Testis (tissue), 2 donors: ENCODE measurements at regions not wholly inside any gene's neighbourhood (a gene's known extent, or its start where the extent isn't known, plus 50 kb on each side); places are given as distances from the start of the nearest gene placed in this dataset.

Source experiments
- DNase-seq: peaks from one replicate; pipeline ENCODE4 v3.0.0-alpha.2; 2019
- H3K27ac ChIP-seq, 2 donors: fragments of 200-600 bp; sonication (generic); one replicate each; pipeline ENCODE4 v1.5.1; 2019
- H3K27me3 ChIP-seq: fragments of 200-600 bp; sonication (generic); one replicate; pipeline ENCODE4 v1.5.1; 2019
- H3K36me3 ChIP-seq: fragments of 200-600 bp; sonication (generic); one replicate; pipeline ENCODE4 v1.5.1; 2017; ENCODE audit warnings: low read depth; ENCODE audit errors: missing control alignments
- H3K4me1 ChIP-seq: fragments of 200-600 bp; sonication (generic); one replicate; pipeline ENCODE4 v1.5.1; 2019
- H3K4me3 ChIP-seq, 2 donors: fragments of 200-600 bp; sonication (generic); one replicate each; pipeline ENCODE4 v1.5.1; 2017 to 2019
- H3K9me3 ChIP-seq: fragments of 200-600 bp; sonication (generic); one replicate; pipeline ENCODE4 v1.5.1; 2017
- POLR2A ChIP-seq: fragments of 450-650 bp; IDR thresholded peaks from one replicate; pipeline ENCODE4 v1.6.1; 2017; ENCODE audit warnings: antibody characterized with exemption, mild to moderate bottlenecking, moderate library complexity
- WGBS, 2 donors: methylation state at CpG; one replicate each; pipeline ENCODE4 v1.1.5; 2018; 5-methylcytosine and 5-hydroxymethylcytosine counted together
- intact Hi-C: fragments of 100-400 bp; cut with DNase I; formaldehyde crosslinking; loops from one replicate; pipeline ENCODE4 v1.15.1; 2023; ENCODE audit warnings: low total_unique reads
- TF ChIP-seq, protein P1 (sequence below), 3 experiments: fragments of 450-650 bp in 2 of 3; fragments of 200-600 bp in 1 of 3; sonication (generic) in 1 of 3; IDR thresholded peaks; one replicate each; pipeline ENCODE4 v1.5.1; 2016 to 2019; ENCODE audit warnings: antibody characterized with exemption in 3 of 3, mild to moderate bottlenecking in 2 of 3, moderate library complexity in 1 of 3

DNA sequence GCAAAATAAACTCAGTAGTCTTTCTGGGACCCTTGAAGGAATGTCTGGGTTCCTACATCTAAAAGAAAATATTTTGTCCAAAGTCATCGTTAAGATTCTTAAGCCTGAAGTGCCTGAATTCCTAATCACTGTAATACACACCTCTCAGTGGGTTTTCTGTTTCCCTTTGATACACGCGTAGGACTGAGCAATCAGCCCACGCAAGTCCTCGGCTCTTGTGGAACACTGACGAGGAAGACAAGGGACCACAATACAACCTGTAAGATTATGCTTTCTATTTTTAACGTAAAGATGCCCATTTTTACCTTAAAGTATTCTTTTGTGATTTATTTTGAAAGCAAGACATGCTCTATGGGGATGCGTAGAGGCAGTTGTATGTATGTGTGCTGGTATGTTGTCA lies 472.8 kb upstream of the CELF2 start:
- TF ChIP-seq, protein P1, sequence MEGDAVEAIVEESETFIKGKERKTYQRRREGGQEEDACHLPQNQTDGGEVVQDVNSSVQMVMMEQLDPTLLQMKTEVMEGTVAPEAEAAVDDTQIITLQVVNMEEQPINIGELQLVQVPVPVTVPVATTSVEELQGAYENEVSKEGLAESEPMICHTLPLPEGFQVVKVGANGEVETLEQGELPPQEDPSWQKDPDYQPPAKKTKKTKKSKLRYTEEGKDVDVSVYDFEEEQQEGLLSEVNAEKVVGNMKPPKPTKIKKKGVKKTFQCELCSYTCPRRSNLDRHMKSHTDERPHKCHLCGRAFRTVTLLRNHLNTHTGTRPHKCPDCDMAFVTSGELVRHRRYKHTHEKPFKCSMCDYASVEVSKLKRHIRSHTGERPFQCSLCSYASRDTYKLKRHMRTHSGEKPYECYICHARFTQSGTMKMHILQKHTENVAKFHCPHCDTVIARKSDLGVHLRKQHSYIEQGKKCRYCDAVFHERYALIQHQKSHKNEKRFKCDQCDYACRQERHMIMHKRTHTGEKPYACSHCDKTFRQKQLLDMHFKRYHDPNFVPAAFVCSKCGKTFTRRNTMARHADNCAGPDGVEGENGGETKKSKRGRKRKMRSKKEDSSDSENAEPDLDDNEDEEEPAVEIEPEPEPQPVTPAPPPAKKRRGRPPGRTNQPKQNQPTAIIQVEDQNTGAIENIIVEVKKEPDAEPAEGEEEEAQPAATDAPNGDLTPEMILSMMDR (IDR thresholded peaks at IDR 0.05): no peak
- no peak for TF ChIP-seq POLR2A
- no peaks in the 10 kb centered on the region for H3K4me1 ChIP-seq
- intact Hi-C loops: no loop called here

DNA sequence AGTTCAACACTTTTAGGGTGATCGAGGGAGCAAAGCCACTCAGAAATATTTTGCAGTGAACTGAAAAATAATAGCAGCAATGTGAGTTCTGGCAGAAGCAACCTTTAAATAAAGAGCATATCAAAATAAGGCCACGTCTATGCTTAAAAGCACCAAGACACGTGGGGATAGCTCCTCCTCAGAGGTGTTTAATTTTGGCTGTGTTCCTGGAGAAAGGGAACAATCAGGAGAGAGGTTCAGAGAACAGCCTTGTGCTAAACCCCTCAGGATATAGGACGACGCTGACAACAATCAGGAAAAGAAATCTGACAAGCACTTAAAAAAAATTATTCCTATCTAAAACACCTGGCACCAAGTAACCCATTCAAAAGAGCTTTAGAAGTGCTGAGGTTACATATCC lies 471.9 kb upstream of the CELF2 start:
- no peaks in the 10 kb centered on the region for H3K4me1 ChIP-seq
- no peaks in the 10 kb centered on the region for H3K36me3 ChIP-seq
- no peak overlapping the region for H3K4me3 ChIP-seq
- DNase-seq: no peak
- no peak overlapping the region for H3K27ac ChIP-seq
- H3K9me3 ChIP-seq: no peaks in the 10 kb centered on the region
- intact Hi-C loops: no loop called here
- WGBS, 2 donors: 44 to 53% methylated on average over 5 of the region's 5 CpGs
- no peaks in the 10 kb centered on the region for H3K27me3 ChIP-seq
- no peak for TF ChIP-seq POLR2A
- TF ChIP-seq, protein P1 (IDR thresholded peaks at IDR 0.05): no peak

More for the DNA sequence above, 472.8 kb upstream of the CELF2 start:
- DNase-seq: no peak
- H3K4me3 ChIP-seq: no peak overlapping the region
- no peaks in the 10 kb centered on the region for H3K9me3 ChIP-seq
- H3K36me3 ChIP-seq: no peaks in the 10 kb centered on the region
- H3K27me3 ChIP-seq: no peaks in the 10 kb centered on the region
- H3K27ac ChIP-seq: no peak overlapping the region
- WGBS, 2 donors: 85 to 86% methylated on average over 8 of the region's 8 CpGs

DNA sequence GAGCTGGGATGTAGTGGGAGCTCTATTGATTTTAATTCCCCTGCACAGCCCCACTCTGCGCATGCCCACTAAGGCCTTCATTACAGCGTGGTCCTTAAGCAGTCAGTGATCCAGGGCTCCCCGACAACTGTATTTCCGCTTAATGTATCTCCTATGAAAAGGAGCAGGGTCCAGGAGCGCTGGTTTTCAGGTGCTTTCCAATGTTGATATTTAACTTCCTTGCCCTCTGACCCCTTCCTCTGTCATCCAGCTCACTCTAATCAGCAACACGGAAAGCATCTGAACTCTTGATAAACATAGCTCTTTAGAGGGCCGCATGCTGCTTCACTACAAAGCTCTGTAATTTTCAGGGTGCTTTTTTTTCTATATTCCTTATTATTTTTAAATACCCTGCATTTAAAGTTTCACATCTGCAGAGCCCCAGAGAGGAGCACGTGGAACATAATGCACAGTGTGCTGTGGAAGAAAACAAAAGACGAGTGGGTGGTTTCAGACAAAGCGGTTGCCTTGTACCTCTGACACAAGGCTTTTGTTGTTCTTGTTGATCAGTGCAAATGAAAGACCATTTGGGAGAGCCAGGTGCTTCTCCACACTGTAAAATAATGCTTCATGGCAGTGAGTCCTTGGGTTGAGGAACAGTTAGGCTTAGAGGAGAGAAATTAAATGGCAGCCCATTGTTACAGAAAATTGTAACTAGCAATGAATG lies 465.9 kb upstream of the CELF2 start:
- H3K4me1 ChIP-seq: no peaks in the 10 kb centered on the region
- H3K4me3 ChIP-seq: no peak overlapping the region
- WGBS, 2 donors: 60 to 68% methylated on average over 10 of the region's 10 CpGs
- no peaks in the 10 kb centered on the region for H3K9me3 ChIP-seq
- intact Hi-C loops: no loop called here
- DNase-seq: peak; percentile 16
- H3K36me3 ChIP-seq: no peaks in the 10 kb centered on the region
- H3K27ac ChIP-seq: no peak overlapping the region
- H3K27me3 ChIP-seq: no peaks in the 10 kb centered on the region
- TF ChIP-seq, protein P1 (IDR thresholded peaks at IDR 0.05): no peak
- TF ChIP-seq POLR2A: no peak

DNA sequence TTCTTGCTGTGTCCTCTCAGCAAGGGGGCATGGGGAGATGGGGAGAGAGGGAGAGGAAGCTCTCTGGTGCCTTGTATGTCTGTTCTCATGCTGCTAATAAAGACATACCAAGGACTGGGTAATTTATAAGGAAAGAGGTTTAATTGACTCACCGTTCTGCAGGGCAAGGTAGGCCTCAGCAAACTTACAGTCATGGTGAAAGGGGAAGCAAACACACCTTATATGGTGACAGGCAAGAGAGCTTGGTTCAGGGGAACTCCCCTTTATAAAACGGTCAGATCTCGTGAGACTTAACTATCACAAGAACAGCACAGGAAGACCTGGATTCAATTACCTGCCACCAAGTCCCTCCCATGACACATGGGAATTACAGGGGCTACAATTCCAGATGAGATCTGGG lies 464.7 kb upstream of the CELF2 start:
- DNase-seq: no peak
- H3K27ac ChIP-seq: no peak overlapping the region
- H3K9me3 ChIP-seq: no peaks in the 10 kb centered on the region
- no peaks in the 10 kb centered on the region for H3K27me3 ChIP-seq
- H3K4me1 ChIP-seq: no peaks in the 10 kb centered on the region
- intact Hi-C loops: no loop called here
- no peaks in the 10 kb centered on the region for H3K36me3 ChIP-seq
- H3K4me3 ChIP-seq: no peak overlapping the region
- TF ChIP-seq POLR2A: no peak
- TF ChIP-seq, protein P1 (IDR thresholded peaks at IDR 0.05): no peak
- whole genome bisulfite sequencing, 2 donors: 71 to 89% methylated on average over 3 of the region's 3 CpGs
